ENCODE measurements at regions not wholly inside any gene's neighbourhood (a gene's known extent, or its start where the extent isn't known, plus 50 kb on each side); places are given as distances from the start of the nearest gene placed in this dataset.

DNA sequence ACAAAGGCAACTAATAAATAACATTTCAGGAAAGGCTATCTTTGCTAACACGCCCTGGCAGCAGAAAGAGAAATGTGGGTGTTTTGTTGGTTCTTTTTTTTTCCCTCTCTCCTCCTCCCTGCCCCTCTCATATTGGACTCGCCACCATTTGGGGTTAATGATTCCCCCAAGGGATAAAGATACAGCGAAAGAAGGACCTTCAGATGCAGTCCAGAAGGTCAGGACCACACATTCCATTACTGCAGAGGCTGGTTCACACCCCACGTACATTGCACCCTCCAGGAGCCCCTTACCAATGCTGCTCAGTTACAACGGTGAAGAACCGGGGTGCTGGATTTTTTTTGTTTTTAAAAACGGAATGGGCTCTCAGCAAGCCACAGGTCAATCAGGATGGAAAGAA, 156.9 kb upstream of the TIAM1 start:
- WGBS, 3 donors: 75 to 84% (median 82%) methylated on average over 7 of the region's 7 CpGs
- intact Hi-C loops (cut with DNase I): no loop called here
- Histone ChIP-seq H3K4me3 (no peak overlapping the region), H3K27me3 (ENCODE audit: insufficient read depth in 3 of 3, low read length in 2 of 3) (no peaks in the 10 kb centered on the region), H3K4me1 (no peaks in the 10 kb centered on the region), H3K9me3 (no peaks in the 10 kb centered on the region), H3K36me3 (ENCODE audit: insufficient read depth in 1 of 2, low read depth in 1 of 2) (no peaks in the 10 kb centered on the region), H3K27ac (no peak overlapping the region)
- TF ChIP-seq, protein P1, sequence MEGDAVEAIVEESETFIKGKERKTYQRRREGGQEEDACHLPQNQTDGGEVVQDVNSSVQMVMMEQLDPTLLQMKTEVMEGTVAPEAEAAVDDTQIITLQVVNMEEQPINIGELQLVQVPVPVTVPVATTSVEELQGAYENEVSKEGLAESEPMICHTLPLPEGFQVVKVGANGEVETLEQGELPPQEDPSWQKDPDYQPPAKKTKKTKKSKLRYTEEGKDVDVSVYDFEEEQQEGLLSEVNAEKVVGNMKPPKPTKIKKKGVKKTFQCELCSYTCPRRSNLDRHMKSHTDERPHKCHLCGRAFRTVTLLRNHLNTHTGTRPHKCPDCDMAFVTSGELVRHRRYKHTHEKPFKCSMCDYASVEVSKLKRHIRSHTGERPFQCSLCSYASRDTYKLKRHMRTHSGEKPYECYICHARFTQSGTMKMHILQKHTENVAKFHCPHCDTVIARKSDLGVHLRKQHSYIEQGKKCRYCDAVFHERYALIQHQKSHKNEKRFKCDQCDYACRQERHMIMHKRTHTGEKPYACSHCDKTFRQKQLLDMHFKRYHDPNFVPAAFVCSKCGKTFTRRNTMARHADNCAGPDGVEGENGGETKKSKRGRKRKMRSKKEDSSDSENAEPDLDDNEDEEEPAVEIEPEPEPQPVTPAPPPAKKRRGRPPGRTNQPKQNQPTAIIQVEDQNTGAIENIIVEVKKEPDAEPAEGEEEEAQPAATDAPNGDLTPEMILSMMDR (IDR thresholded peaks at IDR 0.05): no peak
- ATAC-seq: no peak
- DNase-seq: no peak

- Histone ChIP-seq H3K27ac (no peak overlapping the region), H3K9me3 (no peaks in the 10 kb centered on the region), H3K4me3 (no peak overlapping the region), H3K36me3 (ENCODE audit: insufficient read depth in 1 of 2, low read depth in 1 of 2) (no peaks in the 10 kb centered on the region), H3K4me1 (no peaks in the 10 kb centered on the region), H3K27me3 (ENCODE audit: insufficient read depth in 3 of 3, low read length in 2 of 3) (no peaks in the 10 kb centered on the region)
- intact Hi-C loops (cut with DNase I): no loop called here
- ATAC-seq (no peak), DNase-seq (no peak)
- 86 to 87% (median 87%) methylated on average over 5 of the region's 5 CpGs for WGBS, 3 donors
- TF ChIP-seq, protein P1 (IDR thresholded peaks at IDR 0.05): no peak
Measured at GRCh38 chr21:31500071-31500470, 156.0 kb upstream of the TIAM1 start.

DNA sequence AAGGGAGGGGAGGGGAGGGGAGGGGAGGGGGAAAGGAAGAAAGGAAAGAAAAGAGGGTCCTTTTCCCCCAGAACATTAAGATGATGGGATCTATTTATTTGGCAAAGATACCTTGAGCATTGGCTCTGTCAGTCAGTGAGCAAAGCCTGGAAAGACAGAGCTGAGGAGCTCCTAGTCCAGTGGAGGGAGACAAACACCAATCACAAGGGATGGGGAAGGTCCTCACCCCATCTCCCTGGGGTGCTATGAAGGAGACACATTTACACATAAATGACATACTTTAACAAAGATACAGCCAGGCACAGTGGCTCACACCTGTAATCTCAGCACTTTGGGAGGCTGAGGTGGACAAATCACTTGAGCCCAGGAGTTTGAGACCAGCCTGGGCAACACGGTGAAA, 154.9 kb upstream of the TIAM1 start:
- TF ChIP-seq, protein P1 (IDR thresholded peaks at IDR 0.05): no peak
- Histone ChIP-seq H3K27ac (no peak overlapping the region), H3K9me3 (no peaks in the 10 kb centered on the region), H3K4me1 (no peaks in the 10 kb centered on the region), H3K4me3 (no peak overlapping the region), H3K36me3 (ENCODE audit: insufficient read depth in 1 of 2, low read depth in 1 of 2) (no peaks in the 10 kb centered on the region), H3K27me3 (ENCODE audit: insufficient read depth in 3 of 3, low read length in 2 of 3) (peaks cover 0 to 3% (median 0%) of the 10 kb centered on the region in 3 donors)
- WGBS, 3 donors: 6 to 42% (median 35%) methylated on average over 1 of the region's 1 CpG
- intact Hi-C loops (cut with DNase I): no loop called here
- DNase-seq: no peak
- no peak for ATAC-seq

GRCh38 chr21:31497914-31498313, 153.9 kb upstream of the TIAM1 start:
- TF ChIP-seq, protein P1 (IDR thresholded peaks at IDR 0.05): no peak

GRCh38 chr21:31493350-31493880, 149.4 kb upstream of the TIAM1 start:
- H3K36me3 ChIP-seq (ENCODE audit: insufficient read depth in 1 of 2, low read depth in 1 of 2): peaks cover 0 to 2% of the 10 kb centered on the region in 2 donors
- TF ChIP-seq, protein P1 (IDR thresholded peaks at IDR 0.05): no peak
- DNase-seq: no peak

More at GRCh38 chr21:31497914-31498313, 153.9 kb upstream of the TIAM1 start:
- Histone ChIP-seq H3K36me3 (ENCODE audit: insufficient read depth in 1 of 2, low read depth in 1 of 2) (peaks cover 0 to 2% of the 10 kb centered on the region in 2 donors), H3K27me3 (ENCODE audit: insufficient read depth in 3 of 3, low read length in 2 of 3) (peaks cover 0 to 3% (median 0%) of the 10 kb centered on the region in 3 donors), H3K4me1 (no peaks in the 10 kb centered on the region), H3K4me3 (no peak overlapping the region), H3K27ac (no peak overlapping the region), H3K9me3 (no peaks in the 10 kb centered on the region)
- 34 to 38% (median 37%) methylated on average over 3 of the region's 3 CpGs for WGBS, 3 donors
- ATAC-seq (no peak), DNase-seq (no peak)
- intact Hi-C loops (cut with DNase I): no loop called here

More at GRCh38 chr21:31493350-31493880, 149.4 kb upstream of the TIAM1 start:
- 49 to 51% (median 51%) methylated on average over 7 of the region's 7 CpGs for WGBS, 3 donors
- H3K4me1 ChIP-seq: no peaks in the 10 kb centered on the region
- H3K4me3 ChIP-seq: no peak overlapping the region
- no peak overlapping the region for H3K27ac ChIP-seq
- no peaks in the 10 kb centered on the region for H3K9me3 ChIP-seq
- ATAC-seq: no peak
- intact Hi-C loops (cut with DNase I): no loop called here
- H3K27me3 ChIP-seq (ENCODE audit: insufficient read depth in 3 of 3, low read length in 2 of 3): peaks cover 0 to 3% (median 0%) of the 10 kb centered on the region in 3 donors
